ENCODE measurements at regions not wholly inside any gene's neighbourhood (a gene's known extent, or its start where the extent isn't known, plus 50 kb on each side); places are given as distances from the start of the nearest gene placed in this dataset.
A peak's percentile ranks its signal among the peaks of the same experiment; 100 is the strongest.

DNA sequence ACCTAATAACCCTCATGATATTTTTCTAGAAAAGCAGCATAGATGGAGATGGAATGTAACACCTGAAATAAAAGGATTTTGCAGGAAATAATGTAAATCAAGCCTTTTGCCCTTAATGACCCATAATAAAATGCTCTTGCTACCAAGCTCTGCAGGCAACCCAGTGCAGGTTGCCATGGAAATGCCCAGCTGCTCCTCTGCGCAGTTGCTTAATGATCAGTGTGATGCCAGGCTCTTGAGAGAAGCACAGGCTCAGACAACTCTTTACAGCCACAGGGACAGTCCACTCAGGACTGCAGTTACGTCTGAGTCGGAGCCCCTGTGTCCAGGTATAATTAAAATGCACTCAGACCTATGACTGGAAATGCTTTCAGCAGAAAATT lies 165.5 kb downstream of the LACC1 start:
- WGBS, 2 experiments (ENCODE audit: insufficient coverage in 1 of 2, insufficient read length in 1 of 2) = 88 to 94% methylated on average over 3 of the region's 3 CpGs
- H3K27ac ChIP-seq (ENCODE audit: low read depth, low read length) = peak overlapping the region; percentile 1
- no peak for DNase-seq
- Mint-ChIP-seq H3K36me3 (ENCODE audit: low read depth) (no peaks in the 10 kb centered on the region), H3K27ac (no peak overlapping the region), H3K4me1 (peaks cover 8% of the 10 kb centered on the region), H3K4me3 (no peak overlapping the region), H3K9me3 (no peaks in the 10 kb centered on the region), H3K27me3 (ENCODE audit: insufficient read depth) (peaks cover 2% of the 10 kb centered on the region)
- H3K4me1 ChIP-seq (ENCODE audit: control insufficient read depth, insufficient read depth, low read length) = peaks cover 4% of the 10 kb centered on the region
- H3K9me3 ChIP-seq (ENCODE audit: control insufficient read depth, low read length) = no peaks in the 10 kb centered on the region
- H3K27me3 ChIP-seq (ENCODE audit: control insufficient read depth, insufficient read depth, low read length, poor library complexity, severe bottlenecking) = no peaks in the 10 kb centered on the region
- H3K9ac ChIP-seq (ENCODE audit: extremely low read depth, low read length, poor library complexity, severe bottlenecking) = no peak overlapping the region
- TF ChIP-seq, protein P1, sequence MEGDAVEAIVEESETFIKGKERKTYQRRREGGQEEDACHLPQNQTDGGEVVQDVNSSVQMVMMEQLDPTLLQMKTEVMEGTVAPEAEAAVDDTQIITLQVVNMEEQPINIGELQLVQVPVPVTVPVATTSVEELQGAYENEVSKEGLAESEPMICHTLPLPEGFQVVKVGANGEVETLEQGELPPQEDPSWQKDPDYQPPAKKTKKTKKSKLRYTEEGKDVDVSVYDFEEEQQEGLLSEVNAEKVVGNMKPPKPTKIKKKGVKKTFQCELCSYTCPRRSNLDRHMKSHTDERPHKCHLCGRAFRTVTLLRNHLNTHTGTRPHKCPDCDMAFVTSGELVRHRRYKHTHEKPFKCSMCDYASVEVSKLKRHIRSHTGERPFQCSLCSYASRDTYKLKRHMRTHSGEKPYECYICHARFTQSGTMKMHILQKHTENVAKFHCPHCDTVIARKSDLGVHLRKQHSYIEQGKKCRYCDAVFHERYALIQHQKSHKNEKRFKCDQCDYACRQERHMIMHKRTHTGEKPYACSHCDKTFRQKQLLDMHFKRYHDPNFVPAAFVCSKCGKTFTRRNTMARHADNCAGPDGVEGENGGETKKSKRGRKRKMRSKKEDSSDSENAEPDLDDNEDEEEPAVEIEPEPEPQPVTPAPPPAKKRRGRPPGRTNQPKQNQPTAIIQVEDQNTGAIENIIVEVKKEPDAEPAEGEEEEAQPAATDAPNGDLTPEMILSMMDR (conservative IDR thresholded peaks at IDR 0.05) = no peak
- no peaks in the 10 kb centered on the region for H3K36me3 ChIP-seq (ENCODE audit: control insufficient read depth, insufficient read depth, low read length)
- H3K4me3 ChIP-seq (ENCODE audit: low read length) = no peak overlapping the region

DNA sequence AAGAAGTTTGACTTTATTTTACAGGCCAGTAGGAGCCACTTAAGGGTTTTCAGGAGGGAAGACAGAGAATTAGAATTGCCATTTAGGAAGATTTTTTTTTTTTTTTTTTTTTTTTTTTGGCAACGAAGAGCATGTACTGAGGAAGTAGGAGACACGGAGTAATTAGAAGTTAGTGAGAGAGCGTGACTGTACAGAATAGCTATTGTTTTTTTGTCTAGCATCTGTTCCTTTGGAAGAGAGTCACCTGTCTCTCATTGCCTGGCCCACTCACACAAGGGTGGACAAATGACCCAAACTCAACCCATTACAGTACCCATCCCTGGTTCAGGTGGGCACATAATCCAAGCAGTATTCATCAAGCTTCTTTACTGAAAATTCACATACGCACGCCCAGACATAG lies 166.7 kb downstream of the LACC1 start:
- Mint-ChIP-seq H3K9me3 (no peaks in the 10 kb centered on the region), H3K4me1 (peaks cover 11% of the 10 kb centered on the region)

DNA sequence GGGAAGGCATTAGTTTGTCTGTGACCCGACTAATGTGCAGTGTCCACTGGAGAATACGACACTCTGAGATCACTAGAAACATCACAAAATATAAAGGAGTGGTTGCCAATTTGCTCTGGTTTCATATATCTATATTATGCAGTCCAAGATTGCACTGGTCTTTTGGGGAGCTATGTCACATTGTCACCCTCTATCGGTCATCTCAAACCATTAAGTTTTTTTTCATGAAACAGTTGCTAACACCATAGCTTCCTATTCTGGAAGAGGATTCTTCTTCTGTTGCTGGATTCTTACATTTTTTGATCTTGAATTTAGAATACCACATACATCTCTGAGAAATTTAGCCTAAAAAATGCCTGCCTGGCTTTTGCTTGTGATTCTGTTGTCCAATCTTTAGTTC lies 168.6 kb downstream of the LACC1 start:
- TF ChIP-seq, protein P1 (conservative IDR thresholded peaks at IDR 0.05) = peak; percentile 12
- Histone ChIP-seq H3K27ac (ENCODE audit: low read depth, low read length) (no peak overlapping the region), H3K27me3 (ENCODE audit: control insufficient read depth, insufficient read depth, low read length, poor library complexity, severe bottlenecking) (no peaks in the 10 kb centered on the region), H3K36me3 (ENCODE audit: control insufficient read depth, insufficient read depth, low read length) (no peaks in the 10 kb centered on the region), H3K4me1 (ENCODE audit: control insufficient read depth, insufficient read depth, low read length) (peaks cover 7% of the 10 kb centered on the region), H3K9ac (ENCODE audit: extremely low read depth, low read length, poor library complexity, severe bottlenecking) (no peak overlapping the region), H3K4me3 (ENCODE audit: low read length) (no peak overlapping the region), H3K9me3 (ENCODE audit: control insufficient read depth, low read length) (no peaks in the 10 kb centered on the region)
- Mint-ChIP-seq H3K4me3 (no peak overlapping the region), H3K36me3 (ENCODE audit: low read depth) (no peaks in the 10 kb centered on the region), H3K4me1 (peaks cover 26% of the 10 kb centered on the region), H3K27ac (no peak overlapping the region), H3K9me3 (no peaks in the 10 kb centered on the region), H3K27me3 (ENCODE audit: insufficient read depth) (peaks cover 2% of the 10 kb centered on the region)
- no peak for DNase-seq
- 96 to 100% methylated on average over 2 to 3 of the region's 3 CpGs for WGBS, 2 experiments (ENCODE audit: insufficient coverage in 1 of 2, insufficient read length in 1 of 2)

More for the DNA sequence above, 166.7 kb downstream of the LACC1 start:
- WGBS, 2 experiments (ENCODE audit: insufficient coverage in 1 of 2, insufficient read length in 1 of 2) = 97 to 100% methylated on average over 2 to 5 of the region's 5 CpGs
- H3K4me3 ChIP-seq (ENCODE audit: low read length) = no peak overlapping the region
- H3K36me3 ChIP-seq (ENCODE audit: control insufficient read depth, insufficient read depth, low read length) = no peaks in the 10 kb centered on the region
- no peak overlapping the region for H3K27ac ChIP-seq (ENCODE audit: low read depth, low read length)
- no peak overlapping the region for H3K27ac Mint-ChIP-seq
- H3K4me1 ChIP-seq (ENCODE audit: control insufficient read depth, insufficient read depth, low read length) = peaks cover 4% of the 10 kb centered on the region
- TF ChIP-seq, protein P1 (conservative IDR thresholded peaks at IDR 0.05) = no peak
- H3K4me3 Mint-ChIP-seq = no peak overlapping the region
- no peak for DNase-seq
- H3K27me3 Mint-ChIP-seq (ENCODE audit: insufficient read depth) = peaks cover 2% of the 10 kb centered on the region
- H3K36me3 Mint-ChIP-seq (ENCODE audit: low read depth) = no peaks in the 10 kb centered on the region
- no peak overlapping the region for H3K9ac ChIP-seq (ENCODE audit: extremely low read depth, low read length, poor library complexity, severe bottlenecking)
- H3K9me3 ChIP-seq (ENCODE audit: control insufficient read depth, low read length) = no peaks in the 10 kb centered on the region
- no peaks in the 10 kb centered on the region for H3K27me3 ChIP-seq (ENCODE audit: control insufficient read depth, insufficient read depth, low read length, poor library complexity, severe bottlenecking)

Measured in endodermal cell (in vitro differentiated cells).